ENCODE measurements at regions not wholly inside any gene's neighbourhood (a gene's known extent, or its start where the extent isn't known, plus 50 kb on each side); places are given as distances from the start of the nearest gene placed in this dataset.

- TF ChIP-seq POLR2A (IDR thresholded peaks at IDR 0.05) (no peak), CTCF (IDR thresholded peaks at IDR 0.05) (no peak), POLR2AphosphoS5 (IDR thresholded peaks at IDR 0.05) (no peak)
These were observed 74.7 kb downstream of the HSPA13 start for GRCh38 chr21:14308234-14308633.

Data from stomach (tissue), 4 donors.